ENCODE measurements at regions not wholly inside any gene's neighbourhood (a gene's known extent, or its start where the extent isn't known, plus 50 kb on each side); places are given as distances from the start of the nearest gene placed in this dataset.

- DNase-seq: peak; percentile 71
- no peak overlapping the region for H3K27ac ChIP-seq
- TF ChIP-seq, protein P1, sequence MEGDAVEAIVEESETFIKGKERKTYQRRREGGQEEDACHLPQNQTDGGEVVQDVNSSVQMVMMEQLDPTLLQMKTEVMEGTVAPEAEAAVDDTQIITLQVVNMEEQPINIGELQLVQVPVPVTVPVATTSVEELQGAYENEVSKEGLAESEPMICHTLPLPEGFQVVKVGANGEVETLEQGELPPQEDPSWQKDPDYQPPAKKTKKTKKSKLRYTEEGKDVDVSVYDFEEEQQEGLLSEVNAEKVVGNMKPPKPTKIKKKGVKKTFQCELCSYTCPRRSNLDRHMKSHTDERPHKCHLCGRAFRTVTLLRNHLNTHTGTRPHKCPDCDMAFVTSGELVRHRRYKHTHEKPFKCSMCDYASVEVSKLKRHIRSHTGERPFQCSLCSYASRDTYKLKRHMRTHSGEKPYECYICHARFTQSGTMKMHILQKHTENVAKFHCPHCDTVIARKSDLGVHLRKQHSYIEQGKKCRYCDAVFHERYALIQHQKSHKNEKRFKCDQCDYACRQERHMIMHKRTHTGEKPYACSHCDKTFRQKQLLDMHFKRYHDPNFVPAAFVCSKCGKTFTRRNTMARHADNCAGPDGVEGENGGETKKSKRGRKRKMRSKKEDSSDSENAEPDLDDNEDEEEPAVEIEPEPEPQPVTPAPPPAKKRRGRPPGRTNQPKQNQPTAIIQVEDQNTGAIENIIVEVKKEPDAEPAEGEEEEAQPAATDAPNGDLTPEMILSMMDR (IDR thresholded peaks at IDR 0.05; ENCODE audit: low read depth, low read length, missing control alignments): no peak
- in situ Hi-C loops (cut with HindIII; ENCODE audit: low pct_ligation_motif_present, low sequenced_read_pairs): no loop called here
- no peaks in the 10 kb centered on the region for H3K27me3 ChIP-seq (replicated peaks)
- no peak overlapping the region for H3K4me3 ChIP-seq (ENCODE audit: low read depth, low read length)
- H3K36me3 ChIP-seq (replicated peaks): no peaks in the 10 kb centered on the region
Observed at GRCh38 chr2:145736871-145737270, 1217.0 kb upstream of the ZEB2 start.

- Histone ChIP-seq H3K27me3 (replicated peaks) (no peaks in the 10 kb centered on the region), H3K4me3 (ENCODE audit: low read depth, low read length) (no peak overlapping the region), H3K27ac (no peak overlapping the region), H3K36me3 (replicated peaks) (no peaks in the 10 kb centered on the region)
- DNase-seq: no peak
- TF ChIP-seq, protein P1 (IDR thresholded peaks at IDR 0.05; ENCODE audit: low read depth, low read length, missing control alignments): no peak
- in situ Hi-C loops (cut with HindIII; ENCODE audit: low pct_ligation_motif_present, low sequenced_read_pairs): no loop called here
Observed at GRCh38 chr2:145731467-145731866, 1211.5 kb upstream of the ZEB2 start.

DNA sequence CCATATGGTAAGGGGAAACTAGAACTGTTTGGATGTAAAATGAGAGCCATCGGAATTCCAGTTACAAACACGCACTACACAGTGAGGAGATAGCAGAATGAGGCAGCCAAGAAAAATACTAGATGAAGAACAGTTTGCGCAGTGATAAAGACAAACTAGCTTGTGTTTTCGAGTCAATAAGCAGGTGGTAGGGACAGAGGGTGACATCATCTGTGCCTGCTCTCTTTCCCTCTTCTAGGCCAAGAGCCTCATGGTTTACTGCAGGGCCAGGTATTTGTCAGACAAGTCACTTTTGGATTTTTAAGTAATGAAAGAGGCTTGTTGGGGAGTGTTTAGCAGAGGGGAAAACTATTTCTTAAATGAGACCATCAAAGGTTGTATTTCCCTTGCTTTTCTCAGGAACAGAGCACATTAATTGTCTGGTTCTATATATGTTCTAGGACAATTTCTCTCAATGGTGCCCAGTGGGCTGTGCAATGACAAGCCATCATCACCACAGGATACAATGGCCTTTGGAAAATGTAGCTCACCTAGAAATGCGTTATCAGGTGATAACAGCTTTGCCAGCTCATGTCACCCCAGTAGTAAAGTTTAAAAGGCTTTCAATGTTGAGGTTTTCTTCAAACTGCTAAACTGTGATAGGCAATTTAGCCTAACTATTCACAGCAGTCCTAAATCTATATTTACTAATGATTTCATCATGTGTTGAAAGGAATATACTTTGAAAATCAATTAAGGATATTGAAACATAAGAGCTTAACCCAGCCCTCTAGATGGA lies 1210.3 kb upstream of the ZEB2 start:
- TF ChIP-seq, protein P1 (IDR thresholded peaks at IDR 0.05; ENCODE audit: low read depth, low read length, missing control alignments): no peak
- no peaks in the 10 kb centered on the region for H3K36me3 ChIP-seq (replicated peaks)
- no peak overlapping the region for H3K27ac ChIP-seq
- H3K4me3 ChIP-seq (ENCODE audit: low read depth, low read length): no peak overlapping the region
- no peaks in the 10 kb centered on the region for H3K27me3 ChIP-seq (replicated peaks)
- no peak for DNase-seq
- in situ Hi-C loops (cut with HindIII; ENCODE audit: low pct_ligation_motif_present, low sequenced_read_pairs): no loop called here

DNA sequence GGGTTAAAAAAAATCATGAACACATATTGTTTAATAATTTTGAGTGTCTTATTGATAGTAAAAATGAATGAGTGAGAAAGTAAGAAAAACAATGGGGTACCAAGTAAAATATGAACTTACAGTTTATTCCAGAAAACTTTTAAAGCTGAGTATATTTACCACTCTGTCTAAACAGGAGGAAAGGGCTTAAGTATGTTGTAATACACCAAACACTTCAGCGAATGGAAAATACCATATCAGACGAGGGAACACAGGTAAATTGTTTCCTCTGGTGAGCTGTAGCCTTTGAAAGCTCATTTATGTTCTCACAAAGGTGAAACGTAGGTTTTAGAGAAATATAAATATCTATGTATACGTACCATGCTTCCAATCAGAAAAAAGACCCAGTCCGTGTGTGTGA lies 1209.6 kb upstream of the ZEB2 start:
- no peak for DNase-seq
- Histone ChIP-seq H3K27ac (no peak overlapping the region), H3K4me3 (ENCODE audit: low read depth, low read length) (no peak overlapping the region), H3K36me3 (replicated peaks) (no peaks in the 10 kb centered on the region), H3K27me3 (replicated peaks) (no peaks in the 10 kb centered on the region)
- in situ Hi-C loops (cut with HindIII; ENCODE audit: low pct_ligation_motif_present, low sequenced_read_pairs): no loop called here
- TF ChIP-seq, protein P1 (IDR thresholded peaks at IDR 0.05; ENCODE audit: low read depth, low read length, missing control alignments): no peak

DNA sequence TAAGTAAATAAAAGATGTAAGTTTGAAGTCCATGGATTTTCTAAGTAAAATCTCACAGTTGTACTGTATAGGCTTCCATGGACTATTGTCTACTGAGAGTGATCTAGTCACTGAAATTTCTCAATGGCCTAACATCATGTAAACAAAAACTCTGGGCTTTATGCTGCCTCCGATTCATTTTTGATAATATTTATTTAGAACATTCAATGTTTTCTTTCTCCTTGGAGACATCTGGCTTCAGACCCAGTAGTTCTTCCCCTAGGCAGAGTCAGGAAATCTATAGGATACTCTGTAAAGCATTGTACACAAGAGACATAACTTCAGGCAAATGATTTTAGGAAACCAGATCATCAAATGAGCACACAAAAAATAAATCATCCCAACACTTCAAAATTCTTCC lies 1208.6 kb upstream of the ZEB2 start:
- in situ Hi-C loops (cut with HindIII; ENCODE audit: low pct_ligation_motif_present, low sequenced_read_pairs): no loop called here
- Histone ChIP-seq H3K27me3 (replicated peaks) (no peaks in the 10 kb centered on the region), H3K36me3 (replicated peaks) (no peaks in the 10 kb centered on the region), H3K4me3 (ENCODE audit: low read depth, low read length) (no peak overlapping the region), H3K27ac (no peak overlapping the region)
- TF ChIP-seq, protein P1 (IDR thresholded peaks at IDR 0.05; ENCODE audit: low read depth, low read length, missing control alignments): no peak
- DNase-seq: no peak

GRCh38 chr2:145725876-145726275 lies 1206.0 kb upstream of the ZEB2 start:
- Histone ChIP-seq H3K36me3 (replicated peaks) (no peaks in the 10 kb centered on the region), H3K27ac (no peak overlapping the region), H3K27me3 (replicated peaks) (no peaks in the 10 kb centered on the region), H3K4me3 (ENCODE audit: low read depth, low read length) (no peak overlapping the region)
- in situ Hi-C loops (cut with HindIII; ENCODE audit: low pct_ligation_motif_present, low sequenced_read_pairs): no loop called here
- TF ChIP-seq, protein P1 (IDR thresholded peaks at IDR 0.05; ENCODE audit: low read depth, low read length, missing control alignments): no peak
- no peak for DNase-seq
